ENCODE measurements at regions not wholly inside any gene's neighbourhood (a gene's known extent, or its start where the extent isn't known, plus 50 kb on each side); places are given as distances from the start of the nearest gene placed in this dataset.
"Not testable (repeated sequence)": the region's sequence is repeated elsewhere in the genome, so short reads cannot be mapped to it uniquely, and the experiment has no call there.

DNA sequence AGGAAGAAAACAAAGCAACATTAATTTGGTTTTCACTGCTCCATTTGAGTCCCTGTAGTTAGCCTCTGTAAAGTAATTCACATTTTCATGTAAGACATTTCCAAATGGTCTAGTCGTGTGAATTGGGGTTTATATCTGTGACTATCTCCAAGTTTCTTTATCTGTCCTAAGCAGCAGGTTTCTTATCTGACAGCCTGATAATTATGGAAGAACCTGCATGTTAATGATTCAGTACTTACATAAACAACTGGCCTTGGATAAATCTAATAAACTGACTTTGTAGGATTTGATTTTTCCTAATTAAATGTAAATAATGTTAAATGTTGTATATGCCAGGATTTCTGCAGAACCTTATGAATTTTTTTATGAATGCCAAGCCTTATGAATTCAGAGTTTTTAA lies 964.9 kb downstream of the NR2F1-AS1 start:
- ATAC-seq (no peak), DNase-seq (ENCODE audit: missing footprints) (no peak)
- intact Hi-C loops (cut with DNase I) = no loop called here

DNA sequence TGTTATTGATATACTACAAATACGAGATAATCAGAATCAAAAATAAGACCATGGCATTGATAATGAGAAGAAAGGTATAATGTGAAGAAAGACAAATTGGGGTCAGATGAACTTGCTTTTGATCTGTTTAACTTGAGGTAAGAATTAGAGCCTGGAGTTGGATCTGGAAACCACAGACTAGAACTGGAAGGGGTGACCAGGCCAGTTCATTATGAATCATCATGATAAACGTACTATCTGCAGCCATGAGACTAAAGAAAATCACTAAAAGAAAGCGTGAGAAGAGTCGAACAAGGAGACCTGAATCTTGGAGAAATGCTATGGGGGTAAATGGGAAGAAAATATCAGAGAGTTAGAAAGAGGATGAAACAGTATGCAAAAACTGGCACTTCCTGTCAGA lies 967.5 kb downstream of the NR2F1-AS1 start:
- DNase-seq (ENCODE audit: missing footprints) (no peak), ATAC-seq (no peak)
- intact Hi-C loops (cut with DNase I) = no loop called here

DNA sequence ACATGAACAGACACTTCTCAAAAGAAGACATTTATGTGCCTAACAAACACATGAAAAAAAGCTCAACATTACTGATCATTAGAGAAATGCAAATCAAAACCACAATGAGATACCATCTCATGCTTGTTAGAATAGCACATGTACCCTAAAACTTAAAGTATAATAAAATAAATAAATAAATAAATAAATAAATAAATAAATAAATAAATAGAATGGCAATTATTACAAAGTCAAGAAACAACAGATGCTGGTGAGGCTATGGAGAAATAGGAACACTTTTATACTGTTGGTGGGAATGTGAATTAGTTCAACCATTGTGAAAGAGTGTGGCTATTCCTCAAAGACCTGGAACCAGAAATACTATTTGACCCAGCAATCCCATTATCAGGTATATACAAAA lies 970.6 kb downstream of the NR2F1-AS1 start:
- DNase-seq (ENCODE audit: missing footprints); ATAC-seq; intact Hi-C loops (cut with DNase I): not testable (repeated sequence)

DNA sequence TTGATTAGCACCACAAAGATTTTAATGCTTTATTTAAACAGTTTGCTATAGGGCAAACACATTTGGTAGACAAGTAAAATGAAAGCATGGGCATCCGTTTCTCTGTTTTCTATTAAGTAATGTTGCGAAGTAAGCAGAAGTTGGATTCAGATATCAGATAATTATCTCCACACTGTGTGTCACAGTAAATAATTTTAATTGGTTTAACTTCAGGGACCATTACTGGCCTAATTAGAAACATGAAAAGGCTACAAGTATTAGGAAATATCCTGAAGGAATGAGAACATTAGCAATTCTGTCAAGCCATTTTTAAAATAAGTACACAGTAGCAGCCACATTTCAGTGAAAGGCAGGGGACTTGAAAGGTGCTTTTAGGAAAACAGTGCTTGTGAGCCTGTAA lies 975.4 kb downstream of the NR2F1-AS1 start:
- no peak for ATAC-seq
- DNase-seq (ENCODE audit: missing footprints) = no peak
- intact Hi-C loops (cut with DNase I) = no loop called here

DNA sequence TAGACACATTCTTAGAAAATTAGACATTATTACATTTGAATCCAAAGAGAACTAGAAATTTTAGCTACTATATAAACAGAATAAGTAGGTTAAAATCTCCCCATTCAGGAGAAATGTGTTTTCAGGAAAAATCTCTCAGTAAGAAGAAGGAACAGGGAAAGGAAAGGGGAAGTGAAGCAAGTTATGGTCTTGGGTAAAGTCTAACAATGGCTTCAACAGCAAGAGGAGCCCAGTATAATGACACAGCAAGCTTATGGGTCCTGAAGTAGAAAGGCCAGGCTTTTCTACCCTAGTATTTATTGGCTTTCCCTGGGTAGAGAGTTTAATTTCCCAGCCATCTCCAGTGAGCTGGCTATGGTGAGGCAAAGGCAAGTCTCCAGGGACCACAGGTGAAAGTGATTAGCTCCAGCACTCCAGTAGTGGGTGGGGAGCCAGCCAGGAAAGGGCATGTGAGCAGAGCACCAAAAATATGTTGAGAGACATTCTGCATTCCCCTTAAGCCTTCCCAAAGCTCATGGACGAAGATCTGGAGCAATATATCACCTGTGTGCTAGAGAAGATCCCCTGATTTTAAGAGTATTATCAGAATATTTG lies 981.7 kb downstream of the NR2F1-AS1 start:
- DNase-seq (ENCODE audit: missing footprints) (no peak), ATAC-seq (no peak)
- intact Hi-C loops (cut with DNase I) = no loop called here

DNA sequence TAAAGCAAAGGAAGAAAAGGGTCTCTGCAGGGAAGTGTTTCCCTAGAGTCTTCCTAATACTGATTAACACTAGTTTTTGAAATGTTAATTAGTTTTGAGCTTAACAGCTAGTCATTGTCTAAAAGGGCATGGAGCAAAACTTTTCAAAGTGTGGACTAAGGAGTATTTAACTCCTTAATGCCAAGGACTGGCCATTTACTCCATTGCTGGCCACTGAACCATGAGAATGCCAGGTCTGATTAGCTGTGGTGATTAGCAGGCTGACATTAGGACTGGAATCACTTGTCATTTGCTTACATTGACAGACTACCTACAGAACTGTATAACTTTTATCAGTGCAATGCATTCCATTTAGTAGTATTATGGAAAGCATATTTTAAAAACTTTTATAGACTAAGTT lies 987.0 kb downstream of the NR2F1-AS1 start:
- ATAC-seq (no peak), DNase-seq (ENCODE audit: missing footprints) (no peak)
- intact Hi-C loops (cut with DNase I) = no loop called here

DNA sequence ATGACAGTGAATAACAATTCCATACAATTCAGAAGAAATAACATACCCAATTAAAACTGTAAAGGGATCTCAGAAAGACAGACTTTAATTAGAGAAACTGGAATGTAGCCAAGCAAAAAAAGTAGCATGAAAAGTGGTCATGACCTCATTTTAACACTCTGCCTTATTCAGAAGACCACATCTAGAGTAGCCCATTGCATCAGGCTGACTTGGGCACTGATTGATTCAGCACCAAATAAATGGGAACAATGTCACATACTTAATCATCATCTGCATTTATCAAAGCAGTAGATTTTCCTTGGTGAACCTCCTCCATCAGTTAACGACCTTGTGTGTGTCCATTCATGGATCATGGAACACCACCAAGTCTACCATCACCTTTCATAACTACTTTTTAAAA lies 992.1 kb downstream of the NR2F1-AS1 start:
- intact Hi-C loops (cut with DNase I) = no loop called here
- DNase-seq (ENCODE audit: missing footprints) (no peak), ATAC-seq (no peak)

DNA sequence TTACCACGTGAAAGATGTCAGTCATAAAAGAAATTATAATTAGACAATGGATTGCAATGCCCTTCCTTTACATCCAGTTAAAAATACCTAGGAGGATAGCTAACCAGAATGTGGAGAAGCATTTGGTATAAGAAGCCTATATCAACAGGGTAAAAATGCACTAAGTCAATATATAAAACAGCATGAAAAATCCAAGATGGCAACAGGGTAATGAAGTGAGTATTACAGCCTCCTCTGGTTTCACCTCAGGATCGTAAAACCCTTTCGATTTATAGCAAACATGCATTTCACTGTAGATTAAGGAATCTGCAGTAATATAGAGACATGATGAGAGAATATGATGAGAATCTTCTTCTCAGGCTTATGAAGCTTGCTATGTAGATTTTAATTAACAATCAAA lies 999.3 kb downstream of the NR2F1-AS1 start:
- ATAC-seq = no peak
- intact Hi-C loops (cut with DNase I) = no loop called here
- no peak for DNase-seq (ENCODE audit: missing footprints)

DNA sequence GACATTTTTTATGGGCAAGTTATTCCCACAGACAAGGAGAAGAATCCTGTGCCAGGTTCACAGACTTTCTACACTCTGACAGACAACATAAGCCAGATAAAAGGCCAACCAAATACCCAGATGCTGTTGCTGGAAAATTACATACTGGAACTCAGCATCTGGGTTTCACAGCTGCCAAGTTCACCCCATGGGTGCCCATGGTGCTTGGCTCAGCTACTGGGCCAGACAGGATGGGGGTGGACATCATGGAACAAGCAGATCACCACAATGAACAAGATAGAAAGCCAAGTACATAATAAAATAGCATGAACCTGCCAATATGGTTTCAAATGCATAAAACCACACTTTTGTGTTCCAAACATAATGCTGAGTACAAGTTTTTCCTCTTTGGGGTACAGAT lies 999.8 kb downstream of the NR2F1-AS1 start:
- intact Hi-C loops (cut with DNase I) = no loop called here
- no peak for ATAC-seq

DNA sequence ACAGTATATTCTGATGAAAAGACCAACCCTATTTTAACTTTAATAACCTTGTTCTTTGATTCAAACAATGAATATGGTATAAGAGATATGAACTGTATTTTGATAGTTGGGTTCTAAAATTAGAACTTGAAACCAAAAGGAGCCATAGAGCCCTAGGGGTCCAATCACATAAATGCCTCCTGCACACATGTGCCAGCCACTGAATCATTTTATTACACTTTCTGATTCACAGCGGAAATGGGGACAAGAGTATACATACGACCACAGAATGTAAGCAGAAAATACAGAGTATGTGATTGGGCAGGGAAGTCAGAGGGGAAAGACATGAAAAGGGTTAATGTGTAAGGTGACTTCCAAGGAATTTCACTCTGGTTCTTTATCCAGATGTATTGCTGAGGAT lies 1000.2 kb downstream of the NR2F1-AS1 start:
- DNase-seq (ENCODE audit: missing footprints) = no peak
- intact Hi-C loops (cut with DNase I) = no loop called here
- ATAC-seq = no peak

More for the DNA sequence above, 999.8 kb downstream of the NR2F1-AS1 start:
- DNase-seq (ENCODE audit: missing footprints) = no peak

DNA sequence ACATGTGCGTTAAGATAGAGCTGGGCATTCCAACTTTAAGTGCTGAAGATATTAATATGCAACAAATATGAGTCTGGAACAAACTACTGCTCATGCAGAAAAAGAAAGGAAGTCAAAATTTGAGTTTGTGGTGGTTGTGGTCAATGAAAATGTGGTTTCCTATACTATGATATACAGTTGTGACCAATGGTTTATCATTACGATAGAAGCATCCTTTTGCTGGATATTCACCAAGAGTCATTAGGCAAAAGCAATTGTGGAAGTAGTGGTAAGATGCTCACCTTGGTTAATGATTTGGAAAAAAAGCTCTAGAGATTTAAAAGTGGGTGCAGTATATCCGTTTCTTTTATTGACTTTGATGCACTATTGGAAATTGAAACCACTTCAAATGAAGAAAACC lies 1007.0 kb downstream of the NR2F1-AS1 start:
- no peak for ATAC-seq
- no peak for DNase-seq (ENCODE audit: missing footprints)
- intact Hi-C loops (cut with DNase I) = no loop called here

DNA sequence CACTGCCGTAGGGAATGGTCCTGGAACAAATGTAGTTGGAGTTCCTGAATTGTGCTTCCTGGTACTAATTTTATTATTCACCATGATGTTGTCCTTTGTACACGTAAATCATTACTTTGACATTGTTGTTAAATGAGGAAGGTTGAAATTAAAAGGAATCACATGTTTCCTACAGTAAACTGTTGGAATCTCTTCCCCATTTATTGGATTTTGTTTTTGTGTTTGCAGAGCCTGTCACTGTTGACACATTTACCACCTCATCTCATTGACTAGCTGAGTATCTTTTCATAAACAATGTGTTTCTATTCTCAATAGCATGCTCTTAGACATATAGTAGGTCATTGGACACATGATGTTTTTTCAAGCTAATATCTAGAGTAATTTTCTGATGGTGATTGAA lies 1012.5 kb downstream of the NR2F1-AS1 start:
- DNase-seq (ENCODE audit: missing footprints) (no peak), ATAC-seq (no peak)
- intact Hi-C loops (cut with DNase I) = no loop called here

DNA sequence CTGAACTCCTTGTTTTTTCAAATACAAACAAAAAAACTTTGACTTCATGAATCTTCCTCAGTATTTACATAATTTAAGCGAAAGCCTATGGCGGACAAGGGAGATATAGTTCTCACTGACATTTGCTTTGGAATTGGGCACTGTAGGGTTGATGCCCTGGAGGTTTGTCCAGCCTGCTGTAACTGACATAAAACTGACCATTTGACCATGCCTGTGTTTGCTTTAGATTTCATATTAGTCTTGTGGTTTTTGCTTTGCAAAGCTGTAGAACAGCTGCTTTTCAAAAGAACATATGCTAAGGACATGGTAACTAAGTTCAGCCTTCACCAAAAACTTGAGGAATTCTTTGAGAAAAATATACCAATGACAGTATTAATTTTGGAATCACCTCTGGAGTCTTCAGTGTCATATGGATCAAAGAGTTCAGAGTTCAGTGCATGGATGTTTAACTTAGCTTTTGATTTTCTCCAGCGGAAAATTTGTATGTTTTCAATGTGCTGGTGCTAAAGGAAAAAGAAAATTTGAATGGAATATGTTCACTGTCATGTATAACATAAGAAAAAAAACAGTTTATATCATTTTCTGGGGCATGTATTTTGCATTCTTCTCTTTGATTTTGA lies 1013.1 kb downstream of the NR2F1-AS1 start:
- intact Hi-C loops (cut with DNase I) = no loop called here
- DNase-seq (ENCODE audit: missing footprints) (no peak), ATAC-seq (no peak)

DNA sequence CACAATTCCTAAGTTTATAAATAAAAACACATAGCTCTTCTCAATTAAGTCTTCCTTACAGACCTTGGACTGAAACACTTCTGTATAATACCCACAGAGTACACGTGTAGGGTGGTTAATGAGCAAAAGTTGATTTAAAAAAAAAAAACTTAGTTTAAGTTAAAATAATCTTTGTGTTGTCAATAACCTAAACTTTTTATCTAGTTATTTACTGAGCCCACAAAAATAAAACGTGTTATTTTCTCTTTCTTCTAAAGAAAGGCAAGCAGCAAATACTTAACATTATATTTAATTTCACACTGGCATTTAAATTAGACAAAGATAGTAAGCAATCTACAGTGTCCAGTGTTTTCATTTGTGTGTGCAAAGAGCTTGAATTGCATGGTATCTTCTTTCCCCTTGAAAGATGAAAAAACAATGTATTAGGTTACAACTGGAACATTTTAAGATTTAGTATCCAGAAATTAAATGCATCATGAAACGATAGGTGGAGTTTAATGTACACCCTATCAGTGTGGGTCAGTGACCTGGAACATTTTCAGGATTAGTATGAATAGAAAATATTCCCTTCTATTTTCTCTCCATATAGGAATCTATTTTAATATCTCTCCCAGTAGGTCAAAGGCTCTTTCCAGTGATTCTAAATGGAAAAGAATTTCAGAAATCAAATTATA lies 1014.8 kb downstream of the NR2F1-AS1 start:
- ATAC-seq (no peak), DNase-seq (ENCODE audit: missing footprints) (no peak)
- intact Hi-C loops (cut with DNase I) = no loop called here

DNA sequence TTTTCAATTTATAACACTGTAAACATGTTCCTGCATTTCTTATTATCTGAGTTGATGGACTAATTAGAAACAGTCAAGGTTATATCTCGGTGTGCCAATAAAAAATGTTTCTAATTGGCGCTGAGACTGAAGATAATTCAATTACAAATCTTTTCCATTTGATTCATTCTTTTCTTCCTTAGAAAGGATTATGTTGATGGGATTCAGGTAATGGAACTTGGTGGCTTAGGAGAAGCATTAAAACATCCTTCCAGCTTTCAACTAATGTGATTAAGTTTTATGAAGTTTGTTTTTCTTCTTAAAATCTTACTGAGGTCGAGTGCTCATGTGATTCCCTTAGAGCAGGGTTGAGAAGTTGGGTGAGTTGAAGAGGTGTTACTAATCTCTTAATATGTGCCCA lies 1015.3 kb downstream of the NR2F1-AS1 start:
- intact Hi-C loops (cut with DNase I) = no loop called here
- DNase-seq (ENCODE audit: missing footprints) = no peak
- ATAC-seq = no peak

DNA sequence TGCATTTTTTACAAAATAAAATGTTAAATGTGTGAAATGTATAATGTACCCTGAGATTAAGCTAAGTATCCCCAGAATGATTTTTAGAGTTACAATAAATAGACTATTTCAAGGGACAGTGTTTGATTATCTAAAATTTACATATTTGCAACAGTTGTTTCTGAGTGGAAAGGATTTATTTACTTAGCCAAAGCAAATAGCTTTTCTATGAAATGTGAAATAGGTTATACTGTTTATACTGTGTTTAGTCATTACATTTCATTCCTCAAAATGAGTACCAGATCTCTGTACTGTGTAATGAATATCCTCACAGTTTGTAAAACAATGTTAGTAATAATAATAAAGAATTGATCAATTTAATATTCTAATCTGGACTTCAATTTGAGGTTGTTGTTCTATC lies 1019.0 kb downstream of the NR2F1-AS1 start:
- ATAC-seq (no peak), DNase-seq (ENCODE audit: missing footprints) (no peak)
- intact Hi-C loops (cut with DNase I) = no loop called here

DNA sequence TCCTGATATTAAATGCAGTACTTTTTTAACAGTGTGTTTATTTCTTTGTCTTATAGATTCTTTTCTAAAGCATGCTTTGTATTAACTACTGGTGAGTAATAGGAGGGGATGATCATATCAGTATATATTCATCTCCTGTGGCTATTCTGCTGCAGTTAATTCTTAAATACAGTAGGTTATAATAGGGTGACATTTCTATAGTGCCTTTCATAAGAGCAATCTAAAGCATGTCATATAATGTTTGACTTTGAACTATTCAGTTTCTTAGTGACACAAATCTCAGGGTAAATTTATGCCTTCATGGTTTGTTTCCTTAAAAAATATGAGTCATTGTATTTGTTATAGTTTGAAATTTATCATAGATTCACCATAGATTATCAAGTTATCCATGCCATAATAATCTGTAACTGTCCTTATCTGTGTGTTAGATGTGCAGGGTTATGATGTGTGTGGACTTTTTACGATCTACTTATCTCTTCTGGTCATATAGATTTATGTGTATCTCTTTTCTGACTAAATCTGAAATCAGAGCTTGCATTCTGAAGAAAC lies 1019.5 kb downstream of the NR2F1-AS1 start:
- DNase-seq (ENCODE audit: missing footprints) = no peak
- no peak for ATAC-seq
- intact Hi-C loops (cut with DNase I) = no loop called here

DNA sequence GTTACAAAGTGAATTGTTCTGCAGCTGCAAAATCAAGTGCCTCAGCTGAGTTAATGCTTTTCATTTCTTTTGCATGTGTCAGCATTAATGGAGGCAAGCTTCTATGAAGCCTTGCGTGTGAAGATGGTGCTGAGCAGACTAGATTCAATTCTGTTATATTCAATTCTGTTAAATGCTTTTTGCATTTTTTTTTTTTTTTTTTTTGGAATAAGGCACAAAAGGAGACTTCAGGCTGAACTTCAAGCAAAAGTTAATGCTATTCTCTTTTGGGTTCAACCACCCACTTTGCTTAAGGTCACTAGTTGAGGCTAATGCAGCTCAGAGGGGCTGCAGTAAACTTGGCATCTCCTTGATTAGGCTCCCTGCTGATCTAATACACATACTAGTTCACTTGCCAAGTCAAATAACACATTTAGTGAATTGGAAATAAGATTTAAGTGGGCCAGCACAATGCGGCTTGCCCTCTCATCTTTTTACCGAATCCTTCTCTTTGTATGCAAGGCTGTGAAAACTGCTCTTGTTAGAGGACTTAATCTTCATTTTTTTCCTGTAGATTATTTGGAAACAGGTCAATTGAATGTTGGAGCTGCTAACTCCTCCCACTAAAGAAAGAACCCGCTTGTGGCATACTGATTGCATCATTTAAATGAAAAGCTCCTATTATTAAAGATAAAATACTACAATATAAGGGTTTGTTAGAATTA lies 1020.2 kb downstream of the NR2F1-AS1 start:
- ATAC-seq = no peak
- intact Hi-C loops (cut with DNase I) = no loop called here
- no peak for DNase-seq (ENCODE audit: missing footprints)

DNA sequence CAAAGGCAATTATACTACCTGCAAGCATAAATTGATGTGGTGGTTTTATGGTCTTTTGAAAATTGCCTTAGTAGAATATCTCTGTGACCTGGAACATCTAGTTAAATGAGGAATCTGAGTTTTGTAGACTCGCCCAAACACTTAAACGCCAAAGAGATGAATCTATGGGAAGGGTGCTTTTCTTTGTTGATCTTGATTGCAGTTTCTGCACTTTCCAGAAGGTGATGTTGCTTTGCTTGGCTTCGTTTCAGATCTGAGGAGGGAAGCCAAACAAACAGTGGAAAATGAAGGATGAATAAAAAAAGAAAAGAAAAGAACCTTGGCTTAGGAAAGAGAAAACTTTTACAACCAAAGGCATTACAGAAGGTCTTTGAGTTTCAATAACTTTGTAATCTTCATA lies 1021.2 kb downstream of the NR2F1-AS1 start:
- ATAC-seq (no peak), DNase-seq (ENCODE audit: missing footprints) (no peak)
- intact Hi-C loops (cut with DNase I) = no loop called here

DNA sequence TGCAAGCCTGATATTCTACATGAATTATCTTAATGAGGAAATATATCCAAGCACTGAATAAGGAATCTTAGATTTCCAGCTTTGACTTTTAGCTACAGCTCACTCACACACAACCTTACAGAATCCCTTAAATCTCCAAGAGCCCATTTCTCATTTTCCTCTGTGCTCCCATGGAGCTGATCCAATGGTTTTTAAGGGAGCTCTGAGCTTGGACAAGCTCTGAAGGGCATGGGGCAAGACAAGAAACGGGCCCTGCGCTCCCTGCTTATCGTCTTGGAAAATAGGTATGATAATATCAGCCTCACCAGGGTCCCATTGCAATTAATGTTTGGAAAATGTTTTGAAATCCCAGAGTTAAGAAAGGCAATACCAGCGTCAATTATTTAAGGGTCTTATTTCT lies 1021.7 kb downstream of the NR2F1-AS1 start:
- ATAC-seq (no peak), DNase-seq (ENCODE audit: missing footprints) (peak; percentile 22)
- intact Hi-C loops (cut with DNase I) = no loop called here

Measured in Right ventricle myocardium inferior (tissue), 1 donor.